SJCRH30 (cell line): ENCODE measurements at regions not wholly inside any gene's neighbourhood (a gene's known extent, or its start where the extent isn't known, plus 50 kb on each side); places are given as distances from the start of the nearest gene placed in this dataset.

Experiments used
- DNase-seq, 2 experiments: peaks; one replicate each; pipeline ENCODE4 v3.0.0-alpha.2; 2015 to 2020
- H3K27ac ChIP-seq: fragments of 250-450 bp; sonication (Bioruptor Pico); 2 replicates; pipeline ENCODE4 v1.5.1; 2020; ENCODE audit warnings: mild to moderate bottlenecking, moderate library complexity
- H3K27me3 ChIP-seq: fragments of 250-450 bp; sonication (Bioruptor Pico); 2 replicates; pipeline ENCODE4 v1.5.1; 2020; ENCODE audit warnings: mild to moderate bottlenecking, moderate library complexity
- H3K36me3 ChIP-seq: fragments of 250-450 bp; sonication (Bioruptor Pico); 2 replicates; pipeline ENCODE4 v1.5.1; 2020; ENCODE audit warnings: mild to moderate bottlenecking, moderate library complexity
- H3K4me1 ChIP-seq: fragments of 250-450 bp; sonication (Bioruptor Pico); 2 replicates; pipeline ENCODE4 v1.5.1; 2020; ENCODE audit warnings: mild to moderate bottlenecking, moderate library complexity
- H3K4me3 ChIP-seq: fragments of 250-450 bp; sonication (Bioruptor Pico); 2 replicates; pipeline ENCODE4 v1.5.1; 2020; ENCODE audit warnings: mild to moderate bottlenecking, moderate library complexity
- H3K9me3 ChIP-seq: fragments of 250-450 bp; sonication (Bioruptor Pico); replicated peaks from 2 replicates; pipeline ENCODE4 v1.5.1; 2020; ENCODE audit warnings: mild to moderate bottlenecking, moderate library complexity

- no peaks in the 10 kb centered on the region for H3K4me1 ChIP-seq
- H3K4me3 ChIP-seq, result no peak overlapping the region
- H3K27ac ChIP-seq, result no peak overlapping the region
- H3K36me3 ChIP-seq, result no peaks in the 10 kb centered on the region
- H3K27me3 ChIP-seq, result no peaks in the 10 kb centered on the region
- no peak for DNase-seq
- no peaks in the 10 kb centered on the region for H3K9me3 ChIP-seq
Measured at GRCh38 chr4:188691811-188692210, 552.6 kb downstream of the TRIML1 start.

- Histone ChIP-seq H3K4me3 (no peak overlapping the region), H3K27ac (no peak overlapping the region), H3K9me3 (no peaks in the 10 kb centered on the region), H3K4me1 (no peaks in the 10 kb centered on the region), H3K27me3 (no peaks in the 10 kb centered on the region), H3K36me3 (no peaks in the 10 kb centered on the region)
- no peak for DNase-seq
Measured at GRCh38 chr4:188695261-188695660, 556.0 kb downstream of the TRIML1 start.

DNA sequence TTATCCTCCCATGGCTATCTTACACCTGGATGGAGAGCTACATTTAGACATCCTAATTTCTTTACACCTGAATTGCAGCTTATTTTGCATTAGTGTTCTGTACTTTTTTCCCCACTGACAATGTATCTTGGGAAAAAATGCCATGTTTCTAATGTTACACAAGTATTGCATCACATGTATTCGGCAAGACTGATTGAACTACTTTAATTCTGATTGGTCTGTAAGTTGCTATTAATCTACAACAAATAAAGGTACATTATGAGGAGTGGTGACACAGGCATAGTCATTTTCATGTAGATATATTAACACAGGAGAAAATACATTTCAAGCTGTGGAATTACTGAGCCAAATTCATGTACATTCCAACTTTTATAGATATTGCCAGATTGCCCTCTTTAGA lies 558.0 kb downstream of the TRIML1 start:
- Histone ChIP-seq H3K27ac (no peak overlapping the region), H3K9me3 (no peaks in the 10 kb centered on the region), H3K36me3 (no peaks in the 10 kb centered on the region)

DNA sequence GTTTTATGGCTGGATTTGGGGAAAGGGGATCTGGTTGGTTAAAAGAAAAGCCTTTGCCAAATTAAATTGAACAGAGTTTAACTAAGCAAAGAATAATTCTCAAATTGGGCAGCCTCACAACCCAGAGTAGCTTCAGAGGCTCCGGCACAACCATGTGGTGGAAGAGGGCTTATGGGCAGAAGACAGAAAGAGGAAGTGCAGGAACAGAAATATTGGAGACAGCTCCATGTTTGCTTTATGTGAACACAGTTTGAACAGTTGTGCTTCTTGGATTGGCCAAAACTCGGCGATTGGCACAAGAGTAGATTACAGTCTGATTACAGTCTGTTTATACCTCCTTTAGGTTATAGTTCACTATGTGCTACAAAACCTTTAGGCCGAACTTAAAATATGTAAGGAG lies 562.7 kb downstream of the TRIML1 start:
- Histone ChIP-seq H3K27ac (no peak overlapping the region), H3K36me3 (no peaks in the 10 kb centered on the region), H3K27me3 (no peaks in the 10 kb centered on the region), H3K9me3 (no peaks in the 10 kb centered on the region), H3K4me1 (no peaks in the 10 kb centered on the region), H3K4me3 (no peak overlapping the region)
- DNase-seq, result no peak

More for the DNA sequence above, 558.0 kb downstream of the TRIML1 start:
- no peak for DNase-seq
- Histone ChIP-seq H3K27me3 (no peaks in the 10 kb centered on the region), H3K4me1 (no peaks in the 10 kb centered on the region), H3K4me3 (no peak overlapping the region)

DNA sequence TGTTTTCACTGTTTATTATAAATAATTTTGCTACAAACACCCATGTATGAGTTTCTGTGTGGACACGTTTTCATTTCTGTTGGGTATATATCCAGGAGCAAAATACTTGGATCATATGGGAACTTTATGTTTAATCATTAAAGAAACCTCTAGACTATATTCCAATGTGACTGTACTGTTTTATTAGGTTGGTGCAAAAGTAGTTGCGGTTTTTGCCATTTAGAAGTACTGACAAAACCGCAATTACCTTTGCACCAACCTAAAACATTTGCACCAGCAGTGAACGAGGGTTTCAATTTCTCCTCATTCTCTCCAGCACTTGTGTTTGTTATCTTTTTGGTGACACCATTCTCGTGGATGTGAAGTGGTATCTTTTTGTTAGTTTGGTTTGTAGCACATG lies 565.0 kb downstream of the TRIML1 start:
- H3K27ac ChIP-seq, result no peak overlapping the region
- no peak overlapping the region for H3K4me3 ChIP-seq
- no peaks in the 10 kb centered on the region for H3K4me1 ChIP-seq
- H3K36me3 ChIP-seq, result no peaks in the 10 kb centered on the region
- no peaks in the 10 kb centered on the region for H3K9me3 ChIP-seq
- no peaks in the 10 kb centered on the region for H3K27me3 ChIP-seq
- DNase-seq, result no peak

- H3K9me3 ChIP-seq, result no peaks in the 10 kb centered on the region
- H3K27me3 ChIP-seq, result no peaks in the 10 kb centered on the region
- no peak for DNase-seq
- H3K36me3 ChIP-seq, result no peaks in the 10 kb centered on the region
- H3K27ac ChIP-seq, result no peak overlapping the region
- no peak overlapping the region for H3K4me3 ChIP-seq
- H3K4me1 ChIP-seq, result no peaks in the 10 kb centered on the region
Measured at GRCh38 chr4:188707036-188707435, 567.8 kb downstream of the TRIML1 start.

- Histone ChIP-seq H3K27ac (no peak overlapping the region), H3K4me1 (no peaks in the 10 kb centered on the region), H3K9me3 (no peaks in the 10 kb centered on the region), H3K4me3 (no peak overlapping the region), H3K27me3 (no peaks in the 10 kb centered on the region), H3K36me3 (no peaks in the 10 kb centered on the region)
- no peak for DNase-seq
Measured at GRCh38 chr4:188714501-188714900, 575.3 kb downstream of the TRIML1 start.

GRCh38 chr4:188714907-188715306 lies 575.7 kb downstream of the TRIML1 start:
- no peak overlapping the region for H3K27ac ChIP-seq
- H3K27me3 ChIP-seq, result no peaks in the 10 kb centered on the region
- no peak for DNase-seq
- H3K4me1 ChIP-seq, result no peaks in the 10 kb centered on the region
- no peaks in the 10 kb centered on the region for H3K36me3 ChIP-seq
- H3K4me3 ChIP-seq, result no peak overlapping the region
- no peaks in the 10 kb centered on the region for H3K9me3 ChIP-seq

GRCh38 chr4:188717661-188718060 lies 578.4 kb downstream of the TRIML1 start:
- no peak overlapping the region for H3K27ac ChIP-seq
- no peaks in the 10 kb centered on the region for H3K9me3 ChIP-seq
- H3K36me3 ChIP-seq, result no peaks in the 10 kb centered on the region
- no peak for DNase-seq
- H3K4me3 ChIP-seq, result no peak overlapping the region
- no peaks in the 10 kb centered on the region for H3K4me1 ChIP-seq
- no peaks in the 10 kb centered on the region for H3K27me3 ChIP-seq

DNA sequence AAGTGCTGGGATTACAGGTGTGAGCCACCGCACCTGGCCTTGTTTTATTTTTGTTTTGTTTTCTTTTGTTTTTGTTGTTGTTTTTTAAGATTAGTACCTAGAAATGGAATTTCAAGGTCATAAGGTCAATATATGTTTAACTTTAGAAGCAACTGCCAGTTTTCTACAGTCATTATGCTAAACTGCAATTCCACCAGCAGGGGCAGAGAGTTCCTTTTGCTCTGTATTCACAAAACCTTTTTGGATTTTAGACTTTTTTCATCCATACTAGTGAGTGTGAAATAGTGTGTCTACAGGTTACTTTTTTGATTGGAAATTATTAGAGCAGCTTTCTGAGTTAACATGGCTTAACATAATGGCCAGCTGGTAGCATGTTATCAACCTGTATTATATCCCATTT lies 580.6 kb downstream of the TRIML1 start:
- no peaks in the 10 kb centered on the region for H3K36me3 ChIP-seq
- H3K27ac ChIP-seq, result no peak overlapping the region
- no peak for DNase-seq
- no peaks in the 10 kb centered on the region for H3K27me3 ChIP-seq
- no peaks in the 10 kb centered on the region for H3K4me1 ChIP-seq
- no peak overlapping the region for H3K4me3 ChIP-seq
- H3K9me3 ChIP-seq, result no peaks in the 10 kb centered on the region

DNA sequence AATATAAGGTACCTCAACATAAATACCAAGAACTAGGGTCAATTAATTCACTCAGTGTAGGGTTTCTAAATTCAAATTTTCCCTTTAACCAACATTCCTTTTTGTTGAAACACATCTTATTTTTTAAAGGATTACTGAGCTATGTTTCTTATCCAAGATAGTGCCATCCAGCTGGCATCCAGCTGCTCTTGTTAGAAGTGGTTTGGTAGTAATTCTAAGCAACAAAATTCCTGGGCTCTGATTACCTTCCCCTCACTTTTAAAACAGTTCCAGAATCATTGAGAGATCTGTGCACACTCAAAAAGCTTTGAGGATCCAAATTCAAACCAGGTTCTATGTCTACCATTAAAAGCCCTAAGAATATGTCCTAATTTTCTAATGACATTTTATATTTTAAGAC lies 583.7 kb downstream of the TRIML1 start:
- Histone ChIP-seq H3K9me3 (no peaks in the 10 kb centered on the region), H3K4me3 (no peak overlapping the region), H3K27me3 (no peaks in the 10 kb centered on the region), H3K4me1 (no peaks in the 10 kb centered on the region), H3K27ac (no peak overlapping the region), H3K36me3 (no peaks in the 10 kb centered on the region)
- DNase-seq, result no peak

GRCh38 chr4:188727746-188728145 lies 588.5 kb downstream of the TRIML1 start:
- Histone ChIP-seq H3K4me1 (no peaks in the 10 kb centered on the region), H3K36me3 (no peaks in the 10 kb centered on the region), H3K4me3 (no peak overlapping the region), H3K27ac (no peak overlapping the region), H3K9me3 (no peaks in the 10 kb centered on the region), H3K27me3 (no peaks in the 10 kb centered on the region)
- no peak for DNase-seq

- Histone ChIP-seq H3K27me3 (no peaks in the 10 kb centered on the region), H3K27ac (no peak overlapping the region), H3K36me3 (no peaks in the 10 kb centered on the region), H3K4me1 (no peaks in the 10 kb centered on the region), H3K9me3 (no peaks in the 10 kb centered on the region), H3K4me3 (no peak overlapping the region)
- no peak for DNase-seq
Measured at GRCh38 chr4:188728359-188728758, 589.1 kb downstream of the TRIML1 start.

- H3K4me1 ChIP-seq, result no peaks in the 10 kb centered on the region
- no peak overlapping the region for H3K4me3 ChIP-seq
- no peaks in the 10 kb centered on the region for H3K27me3 ChIP-seq
- H3K9me3 ChIP-seq, result no peaks in the 10 kb centered on the region
- H3K36me3 ChIP-seq, result no peaks in the 10 kb centered on the region
- DNase-seq, result no peak
- H3K27ac ChIP-seq, result no peak overlapping the region
Measured at GRCh38 chr4:188732131-188732530, 592.9 kb downstream of the TRIML1 start.

DNA sequence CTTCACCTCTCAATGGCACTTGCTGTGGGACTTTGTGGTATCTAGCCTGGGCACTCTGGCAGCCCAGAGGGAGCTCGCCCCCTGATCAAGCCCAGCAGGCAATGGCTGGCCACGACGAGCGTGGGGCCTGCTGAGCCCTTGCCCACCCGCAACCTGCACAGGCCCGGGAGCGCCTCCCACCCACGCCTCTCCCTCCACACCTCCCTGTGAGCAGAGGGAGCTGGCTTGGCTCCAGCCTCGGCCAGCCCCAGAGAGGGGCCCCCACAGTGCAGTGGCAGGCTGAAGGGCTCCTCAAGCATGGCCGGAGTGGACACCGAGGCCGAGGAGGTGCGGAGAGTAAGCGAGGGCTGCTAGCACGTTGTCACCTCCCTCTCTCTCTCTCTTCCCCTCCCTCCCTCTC lies 595.8 kb downstream of the TRIML1 start:
- no peaks in the 10 kb centered on the region for H3K36me3 ChIP-seq
- no peaks in the 10 kb centered on the region for H3K27me3 ChIP-seq
- no peak for DNase-seq
- H3K27ac ChIP-seq, result no peak overlapping the region
- H3K4me3 ChIP-seq, result no peak overlapping the region
- no peaks in the 10 kb centered on the region for H3K4me1 ChIP-seq
- no peaks in the 10 kb centered on the region for H3K9me3 ChIP-seq

GRCh38 chr4:188737251-188738002 lies 598.2 kb downstream of the TRIML1 start:
- H3K36me3 ChIP-seq, result no peaks in the 10 kb centered on the region
- no peaks in the 10 kb centered on the region for H3K27me3 ChIP-seq
- no peak overlapping the region for H3K4me3 ChIP-seq
- H3K27ac ChIP-seq, result no peak overlapping the region
- H3K4me1 ChIP-seq, result no peaks in the 10 kb centered on the region
- no peak for DNase-seq
- H3K9me3 ChIP-seq, result no peaks in the 10 kb centered on the region
